ENCODE measurements at regions not wholly inside any gene's neighbourhood (a gene's known extent, or its start where the extent isn't known, plus 50 kb on each side); places are given as distances from the start of the nearest gene placed in this dataset.

DNA sequence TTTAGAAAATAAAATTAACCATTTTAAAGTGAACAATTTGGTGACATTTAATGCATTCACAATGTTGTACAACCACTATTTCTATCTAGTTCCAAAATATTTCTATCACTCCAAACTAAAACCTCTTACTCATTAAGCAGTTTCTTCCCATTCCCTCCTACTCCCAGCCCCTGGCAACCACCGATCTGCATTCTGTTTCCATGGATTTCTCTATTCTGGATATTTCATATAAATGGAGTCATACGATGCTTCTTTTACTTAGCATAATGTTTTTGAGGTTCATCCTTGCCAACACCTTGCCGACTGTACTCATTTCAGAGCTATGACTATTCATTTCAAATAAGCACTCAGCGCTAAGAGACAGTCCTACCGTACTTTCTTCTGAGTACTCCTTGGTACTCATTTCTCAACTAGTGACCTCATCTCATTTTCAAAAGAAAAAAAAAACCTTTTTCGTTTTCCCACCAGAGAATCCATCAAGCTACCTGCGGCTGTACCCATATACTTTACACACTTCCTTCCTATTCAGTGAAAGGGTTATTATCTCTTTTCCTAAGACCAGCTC, 259.2 kb downstream of the UTRN start:
- Mint-ChIP-seq H3K9me3 (ENCODE audit: unreplicated experiment) (no peaks in the 10 kb centered on the region), H3K4me1 (ENCODE audit: low read depth, unreplicated experiment) (no peaks in the 10 kb centered on the region), H3K36me3 (ENCODE audit: insufficient read depth, unreplicated experiment) (peaks cover 76% of the 10 kb centered on the region), H3K4me3 (ENCODE audit: unreplicated experiment) (no peak overlapping the region), H3K27me3 (ENCODE audit: insufficient read depth, unreplicated experiment) (no peaks in the 10 kb centered on the region), H3K27ac (ENCODE audit: unreplicated experiment) (no peak overlapping the region)
- CTCF ChIA-PET = no interaction called here
- H3K36me3 ChIP-seq (ENCODE audit: control insufficient read depth, insufficient read depth, low read length) = no peaks in the 10 kb centered on the region; the same call in none of the 2 replicates
- TF ChIP-seq, protein P1, sequence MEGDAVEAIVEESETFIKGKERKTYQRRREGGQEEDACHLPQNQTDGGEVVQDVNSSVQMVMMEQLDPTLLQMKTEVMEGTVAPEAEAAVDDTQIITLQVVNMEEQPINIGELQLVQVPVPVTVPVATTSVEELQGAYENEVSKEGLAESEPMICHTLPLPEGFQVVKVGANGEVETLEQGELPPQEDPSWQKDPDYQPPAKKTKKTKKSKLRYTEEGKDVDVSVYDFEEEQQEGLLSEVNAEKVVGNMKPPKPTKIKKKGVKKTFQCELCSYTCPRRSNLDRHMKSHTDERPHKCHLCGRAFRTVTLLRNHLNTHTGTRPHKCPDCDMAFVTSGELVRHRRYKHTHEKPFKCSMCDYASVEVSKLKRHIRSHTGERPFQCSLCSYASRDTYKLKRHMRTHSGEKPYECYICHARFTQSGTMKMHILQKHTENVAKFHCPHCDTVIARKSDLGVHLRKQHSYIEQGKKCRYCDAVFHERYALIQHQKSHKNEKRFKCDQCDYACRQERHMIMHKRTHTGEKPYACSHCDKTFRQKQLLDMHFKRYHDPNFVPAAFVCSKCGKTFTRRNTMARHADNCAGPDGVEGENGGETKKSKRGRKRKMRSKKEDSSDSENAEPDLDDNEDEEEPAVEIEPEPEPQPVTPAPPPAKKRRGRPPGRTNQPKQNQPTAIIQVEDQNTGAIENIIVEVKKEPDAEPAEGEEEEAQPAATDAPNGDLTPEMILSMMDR (IDR thresholded peaks at IDR 0.05; ENCODE audit: insufficient read depth in 1 of 2, low read depth in 1 of 2, low read length in 1 of 2, severe bottlenecking in 1 of 2, unreplicated experiment in 1 of 2) = no peak
- BruUV-seq (replicated peaks) = no TSS peak
- H3K9me3 ChIP-seq = no peaks in the 10 kb centered on the region
- no peaks in the 10 kb centered on the region for H3K27me3 ChIP-seq (replicated peaks; ENCODE audit: control insufficient read depth, insufficient read depth, low read length)
- no peak for DNase-seq
- POLR2A ChIA-PET = no interaction called here
- H3K4me3 ChIP-seq (ENCODE audit: low read depth, low read length) = no peak overlapping the region
- H3K4me1 ChIP-seq = no peaks in the 10 kb centered on the region
- intact Hi-C loops (cut with micrococcal nuclease; ENCODE audit: unreplicated experiment) = no loop called here

DNA sequence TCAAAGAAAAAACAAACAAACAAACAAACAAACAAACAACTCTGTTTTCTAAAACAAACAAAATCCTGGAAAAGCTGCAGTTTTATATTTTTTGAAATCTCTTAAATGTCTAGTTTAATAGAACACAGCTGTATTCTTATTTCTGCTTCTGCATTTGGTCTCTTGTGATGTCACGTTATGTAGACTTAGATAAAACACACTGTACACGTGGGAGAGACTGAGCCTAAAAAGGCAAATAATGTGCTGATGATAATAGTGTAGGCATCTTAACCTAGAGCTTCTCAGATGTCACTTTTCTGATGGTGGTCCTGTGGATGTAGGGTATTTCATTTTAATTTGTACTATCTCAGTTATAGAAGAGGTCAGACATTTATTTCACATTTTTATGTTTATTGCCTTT, 261.7 kb downstream of the UTRN start:
- H3K27me3 Mint-ChIP-seq (ENCODE audit: insufficient read depth, unreplicated experiment) = no peaks in the 10 kb centered on the region
- H3K4me1 Mint-ChIP-seq (ENCODE audit: low read depth, unreplicated experiment) = no peaks in the 10 kb centered on the region
- H3K9me3 Mint-ChIP-seq (ENCODE audit: unreplicated experiment) = no peaks in the 10 kb centered on the region
- intact Hi-C loops (cut with micrococcal nuclease; ENCODE audit: unreplicated experiment) = no loop called here
- CTCF ChIA-PET = no interaction called here
- DNase-seq = no peak
- TF ChIP-seq, protein P1 (IDR thresholded peaks at IDR 0.05; ENCODE audit: insufficient read depth in 1 of 2, low read depth in 1 of 2, low read length in 1 of 2, severe bottlenecking in 1 of 2, unreplicated experiment in 1 of 2) = no peak
- no TSS peak for BruUV-seq (replicated peaks)
- Histone ChIP-seq H3K4me3 (ENCODE audit: low read depth, low read length) (no peak overlapping the region), H3K9me3 (no peaks in the 10 kb centered on the region), H3K4me1 (no peaks in the 10 kb centered on the region), H3K27me3 (replicated peaks; ENCODE audit: control insufficient read depth, insufficient read depth, low read length) (no peaks in the 10 kb centered on the region), H3K36me3 (ENCODE audit: control insufficient read depth, insufficient read depth, low read length) (no peaks in the 10 kb centered on the region; the same call in 1 of the 2 replicates)
- POLR2A ChIA-PET = no interaction called here
- H3K4me3 Mint-ChIP-seq (ENCODE audit: unreplicated experiment) = no peak overlapping the region
- H3K36me3 Mint-ChIP-seq (ENCODE audit: insufficient read depth, unreplicated experiment) = peaks cover 79% of the 10 kb centered on the region
- no peak overlapping the region for H3K27ac Mint-ChIP-seq (ENCODE audit: unreplicated experiment)

DNA sequence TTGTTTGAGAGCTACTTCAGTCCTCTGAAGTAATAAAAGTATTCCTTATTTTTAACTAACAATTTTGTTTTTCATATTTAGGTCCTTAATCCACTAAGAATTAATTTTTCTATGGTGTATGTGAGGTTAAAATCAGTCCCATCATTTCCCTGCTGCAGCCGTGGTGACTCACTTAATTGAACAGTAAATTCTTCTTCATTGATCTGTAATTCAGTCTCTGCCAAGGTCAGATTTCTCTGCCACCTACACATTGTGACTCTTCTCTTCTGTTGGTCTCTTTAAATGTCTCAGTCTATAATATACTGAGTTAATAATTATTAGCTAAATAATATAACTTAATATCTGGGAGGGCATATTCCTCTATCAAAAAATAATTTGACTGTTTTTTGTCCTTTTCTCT, 262.3 kb downstream of the UTRN start:
- intact Hi-C loops (cut with micrococcal nuclease; ENCODE audit: unreplicated experiment) = no loop called here
- Mint-ChIP-seq H3K4me1 (ENCODE audit: low read depth, unreplicated experiment) (no peaks in the 10 kb centered on the region), H3K27ac (ENCODE audit: unreplicated experiment) (no peak overlapping the region), H3K9me3 (ENCODE audit: unreplicated experiment) (no peaks in the 10 kb centered on the region), H3K27me3 (ENCODE audit: insufficient read depth, unreplicated experiment) (no peaks in the 10 kb centered on the region), H3K36me3 (ENCODE audit: insufficient read depth, unreplicated experiment) (peaks cover 79% of the 10 kb centered on the region), H3K4me3 (ENCODE audit: unreplicated experiment) (no peak overlapping the region)
- no peaks in the 10 kb centered on the region for H3K27me3 ChIP-seq (replicated peaks; ENCODE audit: control insufficient read depth, insufficient read depth, low read length)
- no peak overlapping the region for H3K4me3 ChIP-seq (ENCODE audit: low read depth, low read length)
- no peaks in the 10 kb centered on the region for H3K4me1 ChIP-seq
- no peaks in the 10 kb centered on the region; the same call in 1 of the 2 replicates for H3K36me3 ChIP-seq (ENCODE audit: control insufficient read depth, insufficient read depth, low read length)
- ChIA-PET CTCF (no interaction called here), POLR2A (no interaction called here)
- no peak for DNase-seq
- TF ChIP-seq, protein P1 (IDR thresholded peaks at IDR 0.05; ENCODE audit: insufficient read depth in 1 of 2, low read depth in 1 of 2, low read length in 1 of 2, severe bottlenecking in 1 of 2, unreplicated experiment in 1 of 2) = no peak
- H3K9me3 ChIP-seq = no peaks in the 10 kb centered on the region
- no TSS peak for BruUV-seq (replicated peaks)
